Activated T-helper 9 cell treated with anti-CD3 and anti-CD28 coated beads, Interleukin-2, amount 50 U/mL, for 16 hours (primary cell): ENCODE measurements at regions not wholly inside any gene's neighbourhood (a gene's known extent, or its start where the extent isn't known, plus 50 kb on each side); places are given as distances from the start of the nearest gene placed in this dataset.
A peak's percentile ranks its signal among the peaks of the same experiment; 100 is the strongest.

Experiments used
- DNase-seq: peaks from one replicate; pipeline ENCODE4 v3.0.0-alpha.2; 2020; ENCODE audit warnings: low read depth

GRCh38 chr15:38672814-38673670 is 108.4 kb upstream of the RASGRP1 start:
- DNase-seq: no peak

- DNase-seq: no peak
These were observed 109.8 kb upstream of the RASGRP1 start for GRCh38 chr15:38674448-38674847.

GRCh38 chr15:38678281-38678680 is 113.7 kb upstream of the RASGRP1 start:
- no peak for DNase-seq

- no peak for DNase-seq
These were observed 116.2 kb upstream of the RASGRP1 start for GRCh38 chr15:38680775-38681174.

GRCh38 chr15:38682363-38682762 is 117.7 kb upstream of the RASGRP1 start:
- no peak for DNase-seq

GRCh38 chr15:38682861-38683260 is 118.2 kb upstream of the RASGRP1 start:
- no peak for DNase-seq

- peak; percentile 47 for DNase-seq
These were observed 119.0 kb upstream of the RASGRP1 start for GRCh38 chr15:38683382-38684242.

- DNase-seq: no peak
These were observed 119.9 kb upstream of the RASGRP1 start for GRCh38 chr15:38684440-38685010.

- no peak for DNase-seq
These were observed 121.2 kb upstream of the RASGRP1 start for GRCh38 chr15:38685686-38686339.

- no peak for DNase-seq
These were observed 122.7 kb upstream of the RASGRP1 start for GRCh38 chr15:38687340-38687739.

- no peak for DNase-seq
These were observed 123.3 kb upstream of the RASGRP1 start for GRCh38 chr15:38687775-38688495.

- peak; percentile 44 for DNase-seq
These were observed 124.1 kb upstream of the RASGRP1 start for GRCh38 chr15:38688761-38689160.

- DNase-seq: no peak
These were observed 124.9 kb upstream of the RASGRP1 start for GRCh38 chr15:38689522-38689921.

GRCh38 chr15:38690216-38690615 is 125.6 kb upstream of the RASGRP1 start:
- DNase-seq: no peak

- peak; percentile 64 for DNase-seq
These were observed 126.2 kb upstream of the RASGRP1 start for GRCh38 chr15:38690719-38691332.

- no peak for DNase-seq
These were observed 126.8 kb upstream of the RASGRP1 start for GRCh38 chr15:38691377-38691776.

- DNase-seq: no peak
These were observed 127.6 kb upstream of the RASGRP1 start for GRCh38 chr15:38691965-38692788.

GRCh38 chr15:38692789-38693062 is 128.1 kb upstream of the RASGRP1 start:
- DNase-seq: no peak

GRCh38 chr15:38695249-38696108 is 130.9 kb upstream of the RASGRP1 start:
- no peak for DNase-seq
